ENCODE measurements at regions not wholly inside any gene's neighbourhood (a gene's known extent, or its start where the extent isn't known, plus 50 kb on each side); places are given as distances from the start of the nearest gene placed in this dataset.
"Not testable (repeated sequence)": the region's sequence is repeated elsewhere in the genome, so short reads cannot be mapped to it uniquely, and the experiment has no call there.

DNA sequence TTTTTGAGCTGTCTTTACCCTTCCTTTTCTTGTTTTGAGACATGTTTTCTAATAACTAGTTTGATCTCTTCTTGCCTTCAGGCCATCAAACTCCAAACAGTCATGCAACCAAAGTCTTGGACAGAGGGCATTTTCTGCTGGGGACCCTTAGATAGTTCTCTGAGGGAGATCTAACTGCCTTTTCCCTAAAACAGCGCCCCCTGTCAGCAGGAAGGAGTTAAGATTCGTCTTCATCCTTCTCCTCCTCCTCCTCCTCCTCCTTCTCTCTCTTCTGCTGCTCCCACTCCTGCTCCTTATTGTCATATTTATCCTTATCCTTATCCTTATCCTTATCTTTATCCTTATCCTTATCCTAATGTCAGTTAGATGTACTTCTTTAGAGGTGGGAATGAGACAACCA, 417.2 kb downstream of the TRAM1L1 start:
- no peak for DNase-seq (ENCODE audit: low read depth in 2 of 2)

- no peak for DNase-seq (ENCODE audit: low read depth in 2 of 2)
These were observed 419.7 kb downstream of the TRAM1L1 start for GRCh38 chr4:116665716-116666115.

GRCh38 chr4:116664198-116664597, 421.2 kb downstream of the TRAM1L1 start:
- DNase-seq (ENCODE audit: low read depth in 2 of 2): no peak

- no peak for DNase-seq (ENCODE audit: low read depth in 2 of 2)
These were observed 446.3 kb downstream of the TRAM1L1 start for GRCh38 chr4:116639070-116639577.

DNA sequence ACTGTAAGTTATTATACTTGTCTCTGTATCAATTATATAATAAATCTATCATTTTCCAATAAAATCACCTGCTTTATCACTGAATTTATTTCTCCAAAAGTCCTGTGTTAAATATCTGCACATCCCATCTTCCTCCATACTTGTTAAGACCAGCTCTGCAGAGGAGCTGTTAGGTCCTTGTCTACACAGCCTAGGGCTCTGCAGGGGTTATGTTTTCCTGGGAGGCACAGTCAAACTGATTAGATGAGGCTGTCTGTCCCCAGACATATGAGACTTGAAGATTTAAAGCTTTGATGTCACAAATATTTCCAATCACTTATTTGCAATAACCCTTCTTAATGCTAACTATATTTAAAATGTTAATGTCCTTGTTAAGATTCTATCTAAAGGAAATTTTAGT, 446.8 kb downstream of the TRAM1L1 start:
- no peak for DNase-seq (ENCODE audit: low read depth in 2 of 2)

- no peak for DNase-seq (ENCODE audit: low read depth in 2 of 2)
These were observed 448.5 kb downstream of the TRAM1L1 start for GRCh38 chr4:116636917-116637316.

GRCh38 chr4:116632269-116632668, 453.1 kb downstream of the TRAM1L1 start:
- DNase-seq (ENCODE audit: low read depth in 2 of 2): no peak

DNA sequence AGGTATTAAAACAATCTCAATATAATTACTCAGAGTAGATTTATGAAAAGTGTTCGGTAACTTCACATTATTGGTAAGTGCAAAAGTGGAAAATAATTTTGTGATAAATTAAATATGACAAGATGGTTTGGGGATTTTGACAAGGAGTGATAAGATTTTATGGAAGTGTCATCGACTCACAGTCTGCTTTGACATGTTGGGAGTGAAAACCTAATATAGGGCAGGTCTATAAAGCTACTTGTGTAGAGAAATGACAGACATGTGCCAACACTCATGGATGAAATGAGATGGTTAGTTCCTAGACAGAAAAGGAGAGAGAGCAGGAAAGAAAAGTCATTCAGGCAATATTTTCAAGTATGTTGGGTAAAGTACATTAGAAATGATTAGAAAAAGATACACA, 456.8 kb downstream of the TRAM1L1 start:
- DNase-seq (ENCODE audit: low read depth in 2 of 2): no peak

DNA sequence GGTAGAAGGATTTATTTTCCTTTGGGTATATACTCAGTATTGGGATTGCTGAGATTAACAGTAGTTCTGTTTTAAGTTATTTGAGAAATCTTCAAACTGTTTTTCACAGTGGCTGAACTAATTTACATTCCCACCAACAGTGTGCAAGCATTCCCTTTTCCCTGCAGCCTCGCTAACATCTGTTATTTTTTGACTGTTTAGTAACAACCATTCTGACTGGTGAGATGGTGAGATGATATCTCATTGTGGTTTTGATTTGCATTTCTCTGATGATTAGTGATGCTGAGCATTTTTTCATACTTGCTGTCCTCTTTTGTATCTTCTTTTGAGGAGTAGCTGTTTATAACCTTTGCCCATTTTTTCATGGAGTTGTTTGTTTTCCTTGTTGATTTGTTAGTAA, 457.8 kb downstream of the TRAM1L1 start:
- no peak for DNase-seq (ENCODE audit: low read depth in 2 of 2)

- DNase-seq (ENCODE audit: low read depth in 2 of 2): not testable (repeated sequence)
These were observed 465.9 kb downstream of the TRAM1L1 start for GRCh38 chr4:116619508-116619907.

DNA sequence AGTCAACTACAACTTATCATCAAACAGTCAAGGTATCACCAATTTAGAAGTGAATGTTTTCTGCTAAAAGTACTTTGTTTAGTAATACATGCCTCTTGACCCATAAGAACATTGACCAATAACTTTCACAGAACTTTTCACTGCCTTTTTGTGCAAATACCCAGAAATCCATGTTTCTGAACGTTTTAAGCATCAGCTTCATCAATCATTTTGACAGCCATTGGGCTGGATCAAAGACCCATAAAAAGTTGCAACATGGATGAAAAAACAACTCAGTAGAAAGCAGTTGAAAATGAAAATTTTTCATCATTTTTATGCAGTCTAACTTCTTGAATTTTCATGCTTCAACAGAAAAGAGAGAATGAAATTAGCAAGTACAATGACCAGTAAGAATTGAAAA, 466.7 kb downstream of the TRAM1L1 start:
- no peak for DNase-seq (ENCODE audit: low read depth in 2 of 2)

DNA sequence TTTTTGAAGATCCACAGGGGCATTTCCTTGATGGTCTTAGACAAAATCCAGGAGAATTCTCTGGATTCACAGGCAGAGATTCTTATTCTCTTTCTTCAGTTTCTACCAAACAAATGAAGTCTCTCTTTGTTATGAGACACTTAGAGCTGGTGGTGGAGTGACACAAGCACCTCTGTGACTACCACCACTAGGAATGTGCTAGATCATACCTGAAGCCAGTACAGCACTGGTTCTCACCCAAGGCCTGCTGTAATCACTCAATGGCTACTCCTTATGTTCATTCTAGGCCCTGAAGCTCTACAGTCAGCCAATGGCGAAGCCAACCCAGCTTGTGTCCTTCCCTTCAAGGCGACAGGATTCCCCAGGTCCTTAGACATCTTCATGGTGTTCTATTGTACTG, 482.3 kb downstream of the TRAM1L1 start:
- no peak for DNase-seq (ENCODE audit: low read depth in 2 of 2)

DNA sequence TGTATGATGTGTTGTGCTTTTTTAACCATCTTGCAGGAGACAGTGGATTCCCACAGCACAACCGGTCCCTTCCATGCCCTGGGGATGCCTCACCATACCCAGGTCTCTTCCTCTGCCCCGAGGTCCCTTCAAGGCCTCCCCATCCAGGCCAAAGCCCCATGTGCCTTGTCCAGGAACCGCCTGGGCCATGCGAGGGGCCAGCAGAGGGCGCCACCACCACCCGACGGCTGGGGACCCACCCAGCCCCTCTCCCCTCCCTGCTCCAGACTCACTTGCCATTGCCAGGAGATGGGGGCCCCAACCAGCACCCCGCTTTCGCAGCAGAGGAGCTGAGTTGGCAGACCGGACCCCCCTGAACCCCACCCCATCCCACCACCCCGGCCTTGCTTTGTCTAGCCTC, 485.5 kb downstream of the TRAM1L1 start:
- no peak for DNase-seq (ENCODE audit: low read depth in 2 of 2)

DNA sequence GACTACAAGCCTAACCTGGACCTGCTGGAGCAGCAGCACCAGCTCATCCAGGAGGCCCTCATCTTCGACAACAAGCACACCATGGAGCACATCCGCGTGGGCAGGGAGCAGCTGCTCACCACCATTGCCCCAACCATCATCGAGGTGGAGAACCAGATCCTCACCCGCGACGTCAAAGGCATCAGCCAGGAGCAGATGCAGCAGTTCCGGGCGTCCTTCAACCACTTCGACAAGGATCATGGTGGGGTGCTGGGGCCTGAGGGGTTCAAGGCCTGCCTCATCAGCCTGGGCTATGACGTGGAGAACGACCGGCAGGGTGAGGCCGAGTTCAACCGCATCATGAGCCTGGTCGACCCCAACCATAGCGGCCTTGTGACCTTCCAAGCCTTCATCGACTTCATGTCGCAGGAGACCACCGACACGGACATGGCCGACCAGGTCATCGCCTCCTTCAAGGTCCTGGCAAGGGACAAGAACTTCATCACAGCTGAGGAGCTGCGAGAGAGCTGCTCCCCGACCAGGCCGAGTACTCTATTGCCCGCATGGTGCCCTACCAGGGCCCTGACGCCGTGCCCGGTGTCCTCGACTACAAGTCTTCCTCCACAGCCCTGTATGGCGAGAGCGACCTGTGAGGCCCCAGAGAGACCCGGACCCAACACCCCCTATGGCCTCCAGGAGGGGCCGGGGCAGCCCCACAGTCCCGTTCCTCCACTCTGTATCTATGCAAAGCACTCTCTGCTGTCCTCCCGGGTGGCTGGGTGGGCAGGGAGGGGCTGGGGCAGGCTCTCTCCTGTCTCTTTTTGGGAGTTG, 486.2 kb downstream of the TRAM1L1 start:
- no peak for DNase-seq (ENCODE audit: low read depth in 2 of 2)

GRCh38 chr4:116598155-116598979, 487.0 kb downstream of the TRAM1L1 start:
- no peak for DNase-seq (ENCODE audit: low read depth in 2 of 2)

DNA sequence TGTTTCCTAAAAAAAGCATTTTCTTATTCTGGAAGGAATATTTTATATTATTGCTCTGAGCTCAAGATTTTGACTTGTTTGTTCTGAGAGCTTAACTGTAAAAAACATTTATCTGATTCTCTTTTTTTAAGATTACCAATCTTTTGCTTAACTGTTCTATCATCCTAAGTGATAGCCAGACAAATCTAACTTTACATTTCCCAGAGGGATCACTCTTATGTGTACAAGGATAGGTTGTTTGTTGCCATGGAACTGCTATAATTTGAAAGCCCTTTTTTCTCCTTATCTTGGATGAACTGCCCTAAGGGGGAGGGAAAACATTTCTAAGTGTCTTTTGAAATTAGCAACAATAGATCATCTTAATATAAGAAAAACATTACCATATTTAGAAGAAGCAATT, 494.7 kb downstream of the TRAM1L1 start:
- no peak for DNase-seq (ENCODE audit: low read depth in 2 of 2)

GRCh38 chr4:116588783-116589182, 496.6 kb downstream of the TRAM1L1 start:
- DNase-seq (ENCODE audit: low read depth in 2 of 2): no peak

GRCh38 chr4:116585246-116585645, 500.1 kb downstream of the TRAM1L1 start:
- DNase-seq (ENCODE audit: low read depth in 2 of 2): no peak

- DNase-seq (ENCODE audit: low read depth in 2 of 2): no peak
These were observed 508.1 kb downstream of the TRAM1L1 start for GRCh38 chr4:116577321-116577720.

- no peak for DNase-seq (ENCODE audit: low read depth in 2 of 2)
These were observed 511.8 kb downstream of the TRAM1L1 start for GRCh38 chr4:116573540-116573939.

DNA sequence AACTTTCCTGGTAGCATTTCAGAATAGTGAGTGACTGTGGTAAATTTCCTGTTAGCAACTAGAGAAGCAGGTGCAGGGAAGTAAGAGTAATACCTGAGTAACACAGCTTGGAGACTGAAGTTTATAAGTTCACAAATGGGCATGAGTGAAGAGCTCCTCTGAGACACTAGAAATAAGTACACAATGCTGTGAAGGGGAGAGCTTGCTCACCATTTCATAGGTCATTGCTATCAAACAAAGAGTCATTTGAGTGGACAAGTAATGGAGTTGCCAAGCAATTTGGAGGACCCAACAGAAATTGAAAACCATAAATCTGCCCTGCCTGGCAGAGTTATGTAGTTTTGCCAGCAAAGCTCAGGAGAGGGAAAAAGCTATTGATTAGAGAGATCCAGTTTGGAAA, 523.6 kb downstream of the TRAM1L1 start:
- DNase-seq (ENCODE audit: low read depth in 2 of 2): no peak

DNA sequence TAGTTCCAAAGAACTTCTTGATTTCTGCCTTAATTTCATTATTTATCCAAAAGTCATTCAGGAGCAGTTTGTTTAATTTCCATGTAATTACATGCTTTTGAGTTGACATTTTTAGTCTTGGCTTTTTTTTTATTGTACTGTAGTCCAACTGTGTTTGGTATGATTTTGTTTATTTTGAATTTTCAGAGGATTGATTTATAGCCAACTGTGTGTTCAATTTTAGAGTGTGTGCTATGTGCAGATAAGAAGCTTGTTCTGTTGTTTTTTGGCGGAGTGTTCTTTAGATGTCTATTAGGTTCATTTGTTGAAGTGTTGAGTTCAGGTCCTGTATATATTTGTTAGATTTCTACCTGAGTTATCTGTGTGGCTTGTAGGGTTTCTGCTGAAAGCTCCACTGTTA, 533.6 kb downstream of the TRAM1L1 start:
- DNase-seq (ENCODE audit: low read depth in 2 of 2): no peak

DNA sequence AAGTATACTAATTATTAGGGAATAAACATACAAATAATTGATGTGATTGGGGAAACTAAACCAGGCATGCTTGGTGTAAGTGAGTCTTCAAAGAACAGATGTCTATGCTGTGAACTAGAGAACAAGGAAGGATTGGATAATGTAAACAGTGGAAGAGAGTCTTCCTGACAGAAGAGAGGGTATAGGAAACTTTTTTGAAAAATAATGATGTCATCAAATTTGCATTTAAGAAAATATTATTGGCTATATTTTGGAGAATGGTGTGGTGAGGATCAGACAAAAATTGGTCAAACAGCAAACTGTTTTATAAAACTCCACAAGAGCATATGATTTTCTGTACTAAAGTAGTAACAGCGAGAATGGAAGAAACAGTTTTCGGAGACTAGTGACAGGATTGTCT, 537.7 kb downstream of the TRAM1L1 start:
- no peak for DNase-seq (ENCODE audit: low read depth in 2 of 2)
